GM23338 (cell line): ENCODE measurements at regions not wholly inside any gene's neighbourhood (a gene's known extent, or its start where the extent isn't known, plus 50 kb on each side); places are given as distances from the start of the nearest gene placed in this dataset.

ENCODE experiments used
- CREB1 ChIP-seq: fragments of 250-450 bp; sonication (Bioruptor Pico); IDR thresholded peaks from 2 replicates; pipeline ENCODE4 v1.5.0; 2020; ENCODE audit warnings: low read depth, mild to moderate bottlenecking, moderate library complexity
- EZH2 ChIP-seq: fragments of 200-600 bp; sonication (generic); IDR thresholded peaks from one replicate; pipeline ENCODE4 v1.8.0; 2017; ENCODE audit warnings: antibody characterized with exemption, mild to moderate bottlenecking, low read depth; ENCODE audit not compliant: unreplicated experiment
- EZH2phosphoT487 ChIP-seq: fragments of 200-600 bp; sonication (generic); IDR thresholded peaks from one replicate; pipeline ENCODE4 v1.8.1; 2018; ENCODE audit warnings: antibody characterized with exemption; ENCODE audit not compliant: unreplicated experiment
- STAT1 ChIP-seq: IDR thresholded peaks from one replicate; pipeline ENCODE4 v1.6.1; 2016; ENCODE audit warnings: antibody characterized with exemption; ENCODE audit not compliant: unreplicated experiment
- TF ChIP-seq, protein P1 (sequence below), 2 experiments: fragments of 200-600 bp in 1 of 2; sonication (generic) in 1 of 2; conservative IDR thresholded peaks; 2 replicates each; pipeline versions ENCODE4 v1.5.1 to v1.6.1; 2016 to 2017; ENCODE audit warnings: antibody characterized with exemption in 2 of 2, low read depth in 2 of 2, mild to moderate bottlenecking in 2 of 2, moderate library complexity in 1 of 2
- TF ChIP-seq, protein P2 (sequence below): IDR thresholded peaks from one replicate; pipeline ENCODE4 v1.6.1; 2018; ENCODE audit warnings: antibody characterized with exemption; ENCODE audit not compliant: unreplicated experiment
- TF ChIP-seq, protein P3 (sequence below): IDR thresholded peaks from 2 replicates; pipeline ENCODE4 v1.6.1; 2016; ENCODE audit warnings: antibody characterized with exemption

DNA sequence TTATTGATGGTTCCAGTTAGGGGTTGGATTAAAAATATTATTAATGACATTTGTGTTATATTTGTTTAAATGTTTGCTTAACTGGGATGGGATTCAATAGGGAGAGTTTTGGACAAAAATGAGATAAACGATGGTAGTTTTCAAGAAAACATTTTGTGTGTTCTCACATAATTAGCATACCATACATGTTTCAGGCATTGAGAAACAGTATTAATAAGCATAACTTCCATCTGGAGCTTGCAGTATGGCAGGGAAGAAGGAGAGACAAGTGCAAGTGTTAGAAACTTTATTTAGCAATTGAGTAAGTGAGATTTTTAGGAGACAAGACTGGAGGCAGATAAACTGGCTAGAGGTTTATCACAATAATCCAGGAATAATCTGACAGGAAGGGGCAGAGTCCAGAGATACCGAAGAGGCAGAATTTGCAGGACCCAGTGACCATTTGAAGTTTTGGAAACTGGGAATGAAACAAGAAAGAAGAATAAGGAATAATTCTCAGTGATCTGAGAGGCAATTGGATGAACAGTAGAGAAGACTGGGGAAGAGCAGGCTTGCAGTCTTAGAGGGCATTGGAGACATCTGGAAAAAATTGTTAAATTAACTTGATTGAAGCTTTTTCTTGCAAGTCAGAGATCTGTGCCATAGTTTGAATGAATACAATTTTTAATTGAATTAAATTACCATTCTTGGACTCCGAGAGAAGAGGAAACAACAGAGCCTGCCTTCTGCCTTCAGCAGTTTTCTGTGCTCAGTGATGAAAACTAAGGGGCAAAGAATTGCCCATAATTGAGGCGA, 73.0 kb upstream of the PTCHD4 start:
- TF ChIP-seq, protein P1, sequence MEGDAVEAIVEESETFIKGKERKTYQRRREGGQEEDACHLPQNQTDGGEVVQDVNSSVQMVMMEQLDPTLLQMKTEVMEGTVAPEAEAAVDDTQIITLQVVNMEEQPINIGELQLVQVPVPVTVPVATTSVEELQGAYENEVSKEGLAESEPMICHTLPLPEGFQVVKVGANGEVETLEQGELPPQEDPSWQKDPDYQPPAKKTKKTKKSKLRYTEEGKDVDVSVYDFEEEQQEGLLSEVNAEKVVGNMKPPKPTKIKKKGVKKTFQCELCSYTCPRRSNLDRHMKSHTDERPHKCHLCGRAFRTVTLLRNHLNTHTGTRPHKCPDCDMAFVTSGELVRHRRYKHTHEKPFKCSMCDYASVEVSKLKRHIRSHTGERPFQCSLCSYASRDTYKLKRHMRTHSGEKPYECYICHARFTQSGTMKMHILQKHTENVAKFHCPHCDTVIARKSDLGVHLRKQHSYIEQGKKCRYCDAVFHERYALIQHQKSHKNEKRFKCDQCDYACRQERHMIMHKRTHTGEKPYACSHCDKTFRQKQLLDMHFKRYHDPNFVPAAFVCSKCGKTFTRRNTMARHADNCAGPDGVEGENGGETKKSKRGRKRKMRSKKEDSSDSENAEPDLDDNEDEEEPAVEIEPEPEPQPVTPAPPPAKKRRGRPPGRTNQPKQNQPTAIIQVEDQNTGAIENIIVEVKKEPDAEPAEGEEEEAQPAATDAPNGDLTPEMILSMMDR (conservative IDR thresholded peaks at IDR 0.05; ENCODE audit: low read depth in 2 of 2): no peak
- no peak for TF ChIP-seq EZH2
- TF ChIP-seq, protein P2, sequence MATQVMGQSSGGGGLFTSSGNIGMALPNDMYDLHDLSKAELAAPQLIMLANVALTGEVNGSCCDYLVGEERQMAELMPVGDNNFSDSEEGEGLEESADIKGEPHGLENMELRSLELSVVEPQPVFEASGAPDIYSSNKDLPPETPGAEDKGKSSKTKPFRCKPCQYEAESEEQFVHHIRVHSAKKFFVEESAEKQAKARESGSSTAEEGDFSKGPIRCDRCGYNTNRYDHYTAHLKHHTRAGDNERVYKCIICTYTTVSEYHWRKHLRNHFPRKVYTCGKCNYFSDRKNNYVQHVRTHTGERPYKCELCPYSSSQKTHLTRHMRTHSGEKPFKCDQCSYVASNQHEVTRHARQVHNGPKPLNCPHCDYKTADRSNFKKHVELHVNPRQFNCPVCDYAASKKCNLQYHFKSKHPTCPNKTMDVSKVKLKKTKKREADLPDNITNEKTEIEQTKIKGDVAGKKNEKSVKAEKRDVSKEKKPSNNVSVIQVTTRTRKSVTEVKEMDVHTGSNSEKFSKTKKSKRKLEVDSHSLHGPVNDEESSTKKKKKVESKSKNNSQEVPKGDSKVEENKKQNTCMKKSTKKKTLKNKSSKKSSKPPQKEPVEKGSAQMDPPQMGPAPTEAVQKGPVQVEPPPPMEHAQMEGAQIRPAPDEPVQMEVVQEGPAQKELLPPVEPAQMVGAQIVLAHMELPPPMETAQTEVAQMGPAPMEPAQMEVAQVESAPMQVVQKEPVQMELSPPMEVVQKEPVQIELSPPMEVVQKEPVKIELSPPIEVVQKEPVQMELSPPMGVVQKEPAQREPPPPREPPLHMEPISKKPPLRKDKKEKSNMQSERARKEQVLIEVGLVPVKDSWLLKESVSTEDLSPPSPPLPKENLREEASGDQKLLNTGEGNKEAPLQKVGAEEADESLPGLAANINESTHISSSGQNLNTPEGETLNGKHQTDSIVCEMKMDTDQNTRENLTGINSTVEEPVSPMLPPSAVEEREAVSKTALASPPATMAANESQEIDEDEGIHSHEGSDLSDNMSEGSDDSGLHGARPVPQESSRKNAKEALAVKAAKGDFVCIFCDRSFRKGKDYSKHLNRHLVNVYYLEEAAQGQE: no peak
- TF ChIP-seq CREB1 (CRISPR knock-in tag): no peak
- TF ChIP-seq, protein P3, sequence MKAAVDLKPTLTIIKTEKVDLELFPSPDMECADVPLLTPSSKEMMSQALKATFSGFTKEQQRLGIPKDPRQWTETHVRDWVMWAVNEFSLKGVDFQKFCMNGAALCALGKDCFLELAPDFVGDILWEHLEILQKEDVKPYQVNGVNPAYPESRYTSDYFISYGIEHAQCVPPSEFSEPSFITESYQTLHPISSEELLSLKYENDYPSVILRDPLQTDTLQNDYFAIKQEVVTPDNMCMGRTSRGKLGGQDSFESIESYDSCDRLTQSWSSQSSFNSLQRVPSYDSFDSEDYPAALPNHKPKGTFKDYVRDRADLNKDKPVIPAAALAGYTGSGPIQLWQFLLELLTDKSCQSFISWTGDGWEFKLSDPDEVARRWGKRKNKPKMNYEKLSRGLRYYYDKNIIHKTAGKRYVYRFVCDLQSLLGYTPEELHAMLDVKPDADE: no peak
- TF ChIP-seq STAT1: no peak
- no peak for TF ChIP-seq EZH2phosphoT487
